ES-I3 (cell line): ENCODE measurements at regions not wholly inside any gene's neighbourhood (a gene's known extent, or its start where the extent isn't known, plus 50 kb on each side); places are given as distances from the start of the nearest gene placed in this dataset.

ENCODE experiments used
- H3K36me3 ChIP-seq: 2 replicates; pipeline ENCODE4 v1.6.1; 2013; ENCODE audit warnings: mild to moderate bottlenecking, low read length, control low read depth, moderate library complexity; ENCODE audit not compliant: insufficient read depth
- H3K4me1 ChIP-seq: 2 replicates; pipeline ENCODE4 v1.6.1; 2013; ENCODE audit warnings: mild to moderate bottlenecking, control low read depth, low read length; ENCODE audit not compliant: insufficient read depth
- H3K9ac ChIP-seq: 2 replicates; pipeline ENCODE4 v1.6.1; 2013; ENCODE audit warnings: low read depth, mild to moderate bottlenecking, low read length, moderate library complexity
- H3K9me3 ChIP-seq: 2 replicates; pipeline ENCODE4 v1.6.1; 2013; ENCODE audit warnings: mild to moderate bottlenecking, low read length, moderate library complexity; ENCODE audit not compliant: control insufficient read depth, insufficient read depth

GRCh38 chr15:62775932-62776331, 266.6 kb upstream of the TPM1 start:
- Histone ChIP-seq H3K4me1 (peaks cover 15% of the 10 kb centered on the region), H3K9ac (no peak overlapping the region), H3K9me3 (no peaks in the 10 kb centered on the region), H3K36me3 (no peaks in the 10 kb centered on the region)

GRCh38 chr15:62777671-62778070, 264.9 kb upstream of the TPM1 start:
- Histone ChIP-seq H3K36me3 (no peaks in the 10 kb centered on the region), H3K9me3 (no peaks in the 10 kb centered on the region), H3K4me1 (peaks cover 14% of the 10 kb centered on the region), H3K9ac (no peak overlapping the region)

GRCh38 chr15:62779036-62779770, 263.3 kb upstream of the TPM1 start:
- no peaks in the 10 kb centered on the region for H3K9me3 ChIP-seq
- no peak overlapping the region for H3K9ac ChIP-seq
- H3K36me3 ChIP-seq = no peaks in the 10 kb centered on the region
- peaks cover 14% of the 10 kb centered on the region for H3K4me1 ChIP-seq

GRCh38 chr15:62779899-62780298, 262.6 kb upstream of the TPM1 start:
- peaks cover 14% of the 10 kb centered on the region for H3K4me1 ChIP-seq
- no peaks in the 10 kb centered on the region for H3K9me3 ChIP-seq
- H3K9ac ChIP-seq = no peak overlapping the region
- H3K36me3 ChIP-seq = no peaks in the 10 kb centered on the region

- Histone ChIP-seq H3K36me3 (no peaks in the 10 kb centered on the region), H3K9me3 (no peaks in the 10 kb centered on the region), H3K4me1 (peaks cover 8% of the 10 kb centered on the region), H3K9ac (no peak overlapping the region)
Observed at GRCh38 chr15:62781081-62781497, 261.5 kb upstream of the TPM1 start.

GRCh38 chr15:62782071-62782841, 260.3 kb upstream of the TPM1 start:
- peaks cover 5% of the 10 kb centered on the region; the same call in 1 of the 2 replicates for H3K4me1 ChIP-seq
- no peaks in the 10 kb centered on the region for H3K36me3 ChIP-seq
- H3K9me3 ChIP-seq = no peaks in the 10 kb centered on the region
- H3K9ac ChIP-seq = no peak overlapping the region

GRCh38 chr15:62782896-62783295, 259.7 kb upstream of the TPM1 start:
- H3K36me3 ChIP-seq = no peaks in the 10 kb centered on the region
- H3K9ac ChIP-seq = no peak overlapping the region
- no peaks in the 10 kb centered on the region for H3K9me3 ChIP-seq
- peaks cover 5% of the 10 kb centered on the region; the same call in 1 of the 2 replicates for H3K4me1 ChIP-seq

GRCh38 chr15:62783303-62783957, 259.1 kb upstream of the TPM1 start:
- no peaks in the 10 kb centered on the region for H3K9me3 ChIP-seq
- H3K36me3 ChIP-seq = no peaks in the 10 kb centered on the region
- no peak overlapping the region for H3K9ac ChIP-seq
- H3K4me1 ChIP-seq = peaks cover 5% of the 10 kb centered on the region; the same call in 1 of the 2 replicates

- no peaks in the 10 kb centered on the region for H3K9me3 ChIP-seq
- no peak overlapping the region for H3K9ac ChIP-seq
- H3K4me1 ChIP-seq = peaks cover 5% of the 10 kb centered on the region; the same call in 1 of the 2 replicates
- no peaks in the 10 kb centered on the region for H3K36me3 ChIP-seq
Observed at GRCh38 chr15:62785881-62786828, 256.4 kb upstream of the TPM1 start.

- H3K9ac ChIP-seq = no peak overlapping the region
Observed at GRCh38 chr15:62787401-62787800, 255.1 kb upstream of the TPM1 start.

GRCh38 chr15:62788224-62788623, 254.3 kb upstream of the TPM1 start:
- Histone ChIP-seq H3K9ac (no peak overlapping the region), H3K36me3 (no peaks in the 10 kb centered on the region), H3K9me3 (no peaks in the 10 kb centered on the region), H3K4me1 (peaks cover 11% of the 10 kb centered on the region; the same call in 1 of the 2 replicates)

More at GRCh38 chr15:62787401-62787800, 255.1 kb upstream of the TPM1 start:
- no peaks in the 10 kb centered on the region for H3K36me3 ChIP-seq
- H3K4me1 ChIP-seq = peaks cover 11% of the 10 kb centered on the region; the same call in 1 of the 2 replicates
- H3K9me3 ChIP-seq = no peaks in the 10 kb centered on the region

- peaks cover 14% of the 10 kb centered on the region for H3K4me1 ChIP-seq
- H3K9ac ChIP-seq = no peak overlapping the region
Observed at GRCh38 chr15:62790546-62790945, 252.0 kb upstream of the TPM1 start.

GRCh38 chr15:62791694-62792093, 250.9 kb upstream of the TPM1 start:
- peaks cover 9% of the 10 kb centered on the region for H3K4me1 ChIP-seq
- no peak overlapping the region for H3K9ac ChIP-seq

More at GRCh38 chr15:62790546-62790945, 252.0 kb upstream of the TPM1 start:
- H3K36me3 ChIP-seq = no peaks in the 10 kb centered on the region
- H3K9me3 ChIP-seq = no peaks in the 10 kb centered on the region

More at GRCh38 chr15:62791694-62792093, 250.9 kb upstream of the TPM1 start:
- Histone ChIP-seq H3K36me3 (no peaks in the 10 kb centered on the region), H3K9me3 (no peaks in the 10 kb centered on the region)
